ENCODE measurements at regions not wholly inside any gene's neighbourhood (a gene's known extent, or its start where the extent isn't known, plus 50 kb on each side); places are given as distances from the start of the nearest gene placed in this dataset.

GRCh38 chr9:107907715-107908114, 418.1 kb upstream of the KLF4 start:
- no peaks in the 10 kb centered on the region for H3K36me3 ChIP-seq (ENCODE audit: control insufficient read depth in 1 of 2, insufficient read depth in 2 of 2, low read length in 2 of 2)

GRCh38 chr9:107907255-107907654, 417.7 kb upstream of the KLF4 start:
- no peaks in the 10 kb centered on the region for H3K36me3 ChIP-seq (ENCODE audit: control insufficient read depth in 1 of 2, insufficient read depth in 2 of 2, low read length in 2 of 2)
- H3K27ac ChIP-seq (ENCODE audit: low read length) = no peak overlapping the region
- H3K27me3 ChIP-seq (ENCODE audit: low read depth, low read length) = no peaks in the 10 kb centered on the region
- H3K4me1 ChIP-seq (ENCODE audit: control insufficient read depth in 1 of 2, insufficient read depth in 2 of 2, low read length in 2 of 2) = no peaks in the 10 kb centered on the region
- no peak overlapping the region for H3K4me3 ChIP-seq (ENCODE audit: low read depth in 1 of 2, low read length in 2 of 2)
- peaks cover 0 to 1% of the 10 kb centered on the region in 2 donors for H3K9me3 ChIP-seq (ENCODE audit: control insufficient read depth in 1 of 2, low read length in 2 of 2)

More at GRCh38 chr9:107907715-107908114, 418.1 kb upstream of the KLF4 start:
- Histone ChIP-seq H3K4me3 (ENCODE audit: low read depth in 1 of 2, low read length in 2 of 2) (no peak overlapping the region), H3K4me1 (ENCODE audit: control insufficient read depth in 1 of 2, insufficient read depth in 2 of 2, low read length in 2 of 2) (no peaks in the 10 kb centered on the region), H3K9me3 (ENCODE audit: control insufficient read depth in 1 of 2, low read length in 2 of 2) (peaks cover 0 to 4% of the 10 kb centered on the region in 2 donors), H3K27me3 (ENCODE audit: low read depth, low read length) (no peaks in the 10 kb centered on the region), H3K27ac (ENCODE audit: low read length) (no peak overlapping the region)

- Histone ChIP-seq H3K4me1 (ENCODE audit: control insufficient read depth in 1 of 2, insufficient read depth in 2 of 2, low read length in 2 of 2) (no peaks in the 10 kb centered on the region), H3K9me3 (ENCODE audit: control insufficient read depth in 1 of 2, low read length in 2 of 2) (no peaks in the 10 kb centered on the region), H3K27ac (ENCODE audit: low read length) (no peak overlapping the region), H3K4me3 (ENCODE audit: low read depth in 1 of 2, low read length in 2 of 2) (no peak overlapping the region), H3K36me3 (ENCODE audit: control insufficient read depth in 1 of 2, insufficient read depth in 2 of 2, low read length in 2 of 2) (no peaks in the 10 kb centered on the region), H3K27me3 (ENCODE audit: low read depth, low read length) (no peaks in the 10 kb centered on the region)
Observed at GRCh38 chr9:107906074-107906473, 416.5 kb upstream of the KLF4 start.

- no peak overlapping the region for H3K27ac ChIP-seq (ENCODE audit: low read length)
- no peaks in the 10 kb centered on the region for H3K27me3 ChIP-seq (ENCODE audit: low read depth, low read length)
- H3K36me3 ChIP-seq (ENCODE audit: control insufficient read depth in 1 of 2, insufficient read depth in 2 of 2, low read length in 2 of 2) = no peaks in the 10 kb centered on the region
Observed at GRCh38 chr9:107905308-107906020, 415.9 kb upstream of the KLF4 start.

GRCh38 chr9:107899961-107900330, 410.4 kb upstream of the KLF4 start:
- Histone ChIP-seq H3K27ac (ENCODE audit: low read length) (no peak overlapping the region), H3K9me3 (ENCODE audit: control insufficient read depth in 1 of 2, low read length in 2 of 2) (no peaks in the 10 kb centered on the region)

More at GRCh38 chr9:107905308-107906020, 415.9 kb upstream of the KLF4 start:
- H3K9me3 ChIP-seq (ENCODE audit: control insufficient read depth in 1 of 2, low read length in 2 of 2) = no peaks in the 10 kb centered on the region
- no peak overlapping the region for H3K4me3 ChIP-seq (ENCODE audit: low read depth in 1 of 2, low read length in 2 of 2)
- H3K4me1 ChIP-seq (ENCODE audit: control insufficient read depth in 1 of 2, insufficient read depth in 2 of 2, low read length in 2 of 2) = no peaks in the 10 kb centered on the region

GRCh38 chr9:107898761-107899160, 409.2 kb upstream of the KLF4 start:
- no peak overlapping the region for H3K4me3 ChIP-seq (ENCODE audit: low read depth in 1 of 2, low read length in 2 of 2)
- H3K4me1 ChIP-seq (ENCODE audit: control insufficient read depth in 1 of 2, insufficient read depth in 2 of 2, low read length in 2 of 2) = peaks cover 0 to 9% of the 10 kb centered on the region in 2 donors
- H3K9me3 ChIP-seq (ENCODE audit: control insufficient read depth in 1 of 2, low read length in 2 of 2) = no peaks in the 10 kb centered on the region
- no peaks in the 10 kb centered on the region for H3K27me3 ChIP-seq (ENCODE audit: low read depth, low read length)
- H3K27ac ChIP-seq (ENCODE audit: low read length) = no peak overlapping the region
- H3K36me3 ChIP-seq (ENCODE audit: control insufficient read depth in 1 of 2, insufficient read depth in 2 of 2, low read length in 2 of 2) = no peaks in the 10 kb centered on the region

More at GRCh38 chr9:107899961-107900330, 410.4 kb upstream of the KLF4 start:
- H3K4me3 ChIP-seq (ENCODE audit: low read depth in 1 of 2, low read length in 2 of 2) = no peak overlapping the region
- H3K36me3 ChIP-seq (ENCODE audit: control insufficient read depth in 1 of 2, insufficient read depth in 2 of 2, low read length in 2 of 2) = no peaks in the 10 kb centered on the region
- peaks cover 0 to 9% of the 10 kb centered on the region in 2 donors for H3K4me1 ChIP-seq (ENCODE audit: control insufficient read depth in 1 of 2, insufficient read depth in 2 of 2, low read length in 2 of 2)
- H3K27me3 ChIP-seq (ENCODE audit: low read depth, low read length) = no peaks in the 10 kb centered on the region

GRCh38 chr9:107896544-107896943, 407.0 kb upstream of the KLF4 start:
- Histone ChIP-seq H3K27me3 (ENCODE audit: low read depth, low read length) (no peaks in the 10 kb centered on the region), H3K36me3 (ENCODE audit: control insufficient read depth in 1 of 2, insufficient read depth in 2 of 2, low read length in 2 of 2) (no peaks in the 10 kb centered on the region), H3K27ac (ENCODE audit: low read length) (no peak overlapping the region), H3K4me3 (ENCODE audit: low read depth in 1 of 2, low read length in 2 of 2) (no peak overlapping the region), H3K9me3 (ENCODE audit: control insufficient read depth in 1 of 2, low read length in 2 of 2) (no peaks in the 10 kb centered on the region), H3K4me1 (ENCODE audit: control insufficient read depth in 1 of 2, insufficient read depth in 2 of 2, low read length in 2 of 2) (peaks cover 0 to 9% of the 10 kb centered on the region in 2 donors)

- Histone ChIP-seq H3K36me3 (ENCODE audit: control insufficient read depth in 1 of 2, insufficient read depth in 2 of 2, low read length in 2 of 2) (no peaks in the 10 kb centered on the region), H3K27ac (ENCODE audit: low read length) (no peak overlapping the region), H3K4me3 (ENCODE audit: low read depth in 1 of 2, low read length in 2 of 2) (no peak overlapping the region), H3K9me3 (ENCODE audit: control insufficient read depth in 1 of 2, low read length in 2 of 2) (peaks cover 0 to 6% of the 10 kb centered on the region in 2 donors), H3K27me3 (ENCODE audit: low read depth, low read length) (no peaks in the 10 kb centered on the region), H3K4me1 (ENCODE audit: control insufficient read depth in 1 of 2, insufficient read depth in 2 of 2, low read length in 2 of 2) (peaks cover 0 to 9% of the 10 kb centered on the region in 2 donors)
Observed at GRCh38 chr9:107895501-107896001, 406.0 kb upstream of the KLF4 start.

GRCh38 chr9:107894572-107895261, 405.1 kb upstream of the KLF4 start:
- H3K36me3 ChIP-seq (ENCODE audit: control insufficient read depth in 1 of 2, insufficient read depth in 2 of 2, low read length in 2 of 2) = no peaks in the 10 kb centered on the region
- no peak overlapping the region for H3K27ac ChIP-seq (ENCODE audit: low read length)
- peaks cover 0 to 6% of the 10 kb centered on the region in 2 donors for H3K9me3 ChIP-seq (ENCODE audit: control insufficient read depth in 1 of 2, low read length in 2 of 2)
- peaks cover 0 to 9% of the 10 kb centered on the region in 2 donors for H3K4me1 ChIP-seq (ENCODE audit: control insufficient read depth in 1 of 2, insufficient read depth in 2 of 2, low read length in 2 of 2)
- no peaks in the 10 kb centered on the region for H3K27me3 ChIP-seq (ENCODE audit: low read depth, low read length)
- no peak overlapping the region for H3K4me3 ChIP-seq (ENCODE audit: low read depth in 1 of 2, low read length in 2 of 2)

- Histone ChIP-seq H3K4me1 (ENCODE audit: control insufficient read depth in 1 of 2, insufficient read depth in 2 of 2, low read length in 2 of 2) (peaks cover 0 to 9% of the 10 kb centered on the region in 2 donors), H3K36me3 (ENCODE audit: control insufficient read depth in 1 of 2, insufficient read depth in 2 of 2, low read length in 2 of 2) (no peaks in the 10 kb centered on the region), H3K27ac (ENCODE audit: low read length) (no peak overlapping the region)
Observed at GRCh38 chr9:107890921-107891465, 401.4 kb upstream of the KLF4 start.

GRCh38 chr9:107888773-107889227, 399.2 kb upstream of the KLF4 start:
- Histone ChIP-seq H3K27me3 (ENCODE audit: low read depth, low read length) (no peaks in the 10 kb centered on the region), H3K36me3 (ENCODE audit: control insufficient read depth in 1 of 2, insufficient read depth in 2 of 2, low read length in 2 of 2) (no peaks in the 10 kb centered on the region), H3K9me3 (ENCODE audit: control insufficient read depth in 1 of 2, low read length in 2 of 2) (peaks cover 0 to 6% of the 10 kb centered on the region in 2 donors), H3K27ac (ENCODE audit: low read length) (no peak overlapping the region), H3K4me1 (ENCODE audit: control insufficient read depth in 1 of 2, insufficient read depth in 2 of 2, low read length in 2 of 2) (no peaks in the 10 kb centered on the region), H3K4me3 (ENCODE audit: low read depth in 1 of 2, low read length in 2 of 2) (no peak overlapping the region)

More at GRCh38 chr9:107890921-107891465, 401.4 kb upstream of the KLF4 start:
- Histone ChIP-seq H3K27me3 (ENCODE audit: low read depth, low read length) (no peaks in the 10 kb centered on the region), H3K9me3 (ENCODE audit: control insufficient read depth in 1 of 2, low read length in 2 of 2) (peaks cover 0 to 6% of the 10 kb centered on the region in 2 donors), H3K4me3 (ENCODE audit: low read depth in 1 of 2, low read length in 2 of 2) (no peak overlapping the region)
